Activated naive CD8-positive, alpha-beta T cell (primary cell): ENCODE measurements at regions not wholly inside any gene's neighbourhood (a gene's known extent, or its start where the extent isn't known, plus 50 kb on each side); places are given as distances from the start of the nearest gene placed in this dataset.

Experiments
- H3K27ac Mint-ChIP-seq: one replicate; pipeline ENCODE4 v1.8.0; 2021; ENCODE audit warnings: mixed read lengths
- H3K27me3 Mint-ChIP-seq: one replicate; pipeline ENCODE4 v1.8.0; 2021; ENCODE audit warnings: mixed read lengths
- H3K36me3 Mint-ChIP-seq: one replicate; pipeline ENCODE4 v1.8.0; 2021; ENCODE audit warnings: mixed read lengths
- H3K4me1 Mint-ChIP-seq: one replicate; pipeline ENCODE4 v1.8.0; 2021; ENCODE audit warnings: low read depth, mixed read lengths
- H3K4me3 Mint-ChIP-seq: one replicate; pipeline ENCODE4 v1.8.0; 2021; ENCODE audit warnings: mild to moderate bottlenecking, mixed read lengths
- H3K9me3 Mint-ChIP-seq: one replicate; pipeline ENCODE4 v1.8.0; 2021; ENCODE audit warnings: low read depth, mixed read lengths

DNA sequence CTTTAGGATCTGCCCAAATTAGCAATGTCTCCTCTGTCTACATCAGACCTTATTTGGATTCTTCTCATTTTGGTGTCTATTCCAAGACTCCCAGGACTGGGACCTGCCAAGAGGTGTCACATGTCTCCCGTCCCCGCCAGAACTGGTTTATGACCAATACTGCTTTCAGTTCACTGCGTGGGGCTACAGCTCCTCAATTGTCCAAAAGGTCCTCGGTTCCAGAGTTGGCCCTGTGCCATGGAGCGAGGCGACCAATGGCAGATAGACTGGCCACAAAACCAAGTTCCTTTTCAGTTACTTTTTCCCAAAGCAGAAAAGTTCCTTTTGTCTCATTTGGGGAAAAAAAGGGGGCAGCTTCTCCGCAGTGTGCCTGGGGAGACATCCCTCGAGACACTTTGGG is 144.1 kb upstream of the ZNF236 start:
- H3K27ac Mint-ChIP-seq = no peak overlapping the region
- no peaks in the 10 kb centered on the region for H3K9me3 Mint-ChIP-seq
- H3K27me3 Mint-ChIP-seq = no peaks in the 10 kb centered on the region
- H3K36me3 Mint-ChIP-seq = no peaks in the 10 kb centered on the region
- H3K4me1 Mint-ChIP-seq = no peaks in the 10 kb centered on the region
- H3K4me3 Mint-ChIP-seq = no peak overlapping the region

GRCh38 chr18:76674596-76674995 is 147.8 kb upstream of the ZNF236 start:
- Mint-ChIP-seq H3K4me3 (no peak overlapping the region), H3K27ac (no peak overlapping the region), H3K4me1 (no peaks in the 10 kb centered on the region), H3K9me3 (no peaks in the 10 kb centered on the region), H3K36me3 (no peaks in the 10 kb centered on the region), H3K27me3 (no peaks in the 10 kb centered on the region)

GRCh38 chr18:76673281-76674185 is 148.8 kb upstream of the ZNF236 start:
- no peaks in the 10 kb centered on the region for H3K27me3 Mint-ChIP-seq

DNA sequence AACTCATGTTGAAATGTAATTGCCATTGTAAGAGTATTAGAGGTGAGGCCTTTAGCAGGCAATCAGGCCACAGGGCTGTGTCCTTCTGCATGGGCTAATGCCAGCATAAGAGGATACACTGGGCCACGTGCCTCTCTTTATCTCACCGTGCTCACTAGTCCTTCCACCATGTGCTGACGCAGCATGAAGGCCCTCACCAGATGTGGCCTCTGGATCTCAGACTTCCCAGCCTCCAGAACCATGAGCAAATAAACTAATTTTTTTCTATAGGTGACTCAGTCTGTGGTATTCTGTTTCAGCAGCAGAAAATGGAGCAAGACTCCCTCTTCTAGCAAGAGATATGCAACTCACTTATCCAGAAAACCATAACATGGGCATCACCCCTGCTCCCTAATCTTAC is 149.7 kb upstream of the ZNF236 start:
- H3K36me3 Mint-ChIP-seq = no peaks in the 10 kb centered on the region
- no peak overlapping the region for H3K4me3 Mint-ChIP-seq
- no peaks in the 10 kb centered on the region for H3K9me3 Mint-ChIP-seq
- no peaks in the 10 kb centered on the region for H3K27me3 Mint-ChIP-seq
- no peak overlapping the region for H3K27ac Mint-ChIP-seq
- no peaks in the 10 kb centered on the region for H3K4me1 Mint-ChIP-seq

More at GRCh38 chr18:76673281-76674185, 148.8 kb upstream of the ZNF236 start:
- no peak overlapping the region for H3K27ac Mint-ChIP-seq
- H3K9me3 Mint-ChIP-seq = no peaks in the 10 kb centered on the region
- H3K4me3 Mint-ChIP-seq = no peak overlapping the region
- H3K4me1 Mint-ChIP-seq = no peaks in the 10 kb centered on the region
- H3K36me3 Mint-ChIP-seq = no peaks in the 10 kb centered on the region

- H3K27me3 Mint-ChIP-seq = peaks cover 2% of the 10 kb centered on the region
- no peak overlapping the region for H3K4me3 Mint-ChIP-seq
- no peaks in the 10 kb centered on the region for H3K4me1 Mint-ChIP-seq
- no peak overlapping the region for H3K27ac Mint-ChIP-seq
- H3K36me3 Mint-ChIP-seq = no peaks in the 10 kb centered on the region
- H3K9me3 Mint-ChIP-seq = no peaks in the 10 kb centered on the region
Observed at GRCh38 chr18:76670564-76671288, 151.6 kb upstream of the ZNF236 start.

DNA sequence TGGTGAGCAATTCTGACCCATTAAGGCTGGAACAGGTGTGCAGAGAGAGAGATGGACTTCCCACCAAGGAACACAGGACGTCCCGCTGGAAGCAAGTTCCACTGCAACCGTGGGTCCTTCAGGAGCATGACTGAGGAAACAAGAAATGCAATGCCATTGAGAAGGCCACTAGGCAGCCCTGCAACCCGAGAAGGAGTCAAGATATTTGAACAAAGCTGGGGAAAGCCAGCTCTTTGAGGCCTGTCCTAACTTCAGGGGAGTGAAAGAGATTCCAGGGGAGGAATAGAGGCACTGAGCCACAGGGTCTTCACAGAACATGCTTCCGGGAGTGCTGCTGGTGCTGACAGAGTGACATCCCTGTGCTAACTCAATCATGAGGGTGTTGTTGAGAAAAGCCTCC is 153.8 kb upstream of the ZNF236 start:
- Mint-ChIP-seq H3K4me3 (no peak overlapping the region), H3K4me1 (no peaks in the 10 kb centered on the region), H3K36me3 (no peaks in the 10 kb centered on the region), H3K27ac (no peak overlapping the region), H3K9me3 (no peaks in the 10 kb centered on the region), H3K27me3 (peaks cover 6% of the 10 kb centered on the region)

DNA sequence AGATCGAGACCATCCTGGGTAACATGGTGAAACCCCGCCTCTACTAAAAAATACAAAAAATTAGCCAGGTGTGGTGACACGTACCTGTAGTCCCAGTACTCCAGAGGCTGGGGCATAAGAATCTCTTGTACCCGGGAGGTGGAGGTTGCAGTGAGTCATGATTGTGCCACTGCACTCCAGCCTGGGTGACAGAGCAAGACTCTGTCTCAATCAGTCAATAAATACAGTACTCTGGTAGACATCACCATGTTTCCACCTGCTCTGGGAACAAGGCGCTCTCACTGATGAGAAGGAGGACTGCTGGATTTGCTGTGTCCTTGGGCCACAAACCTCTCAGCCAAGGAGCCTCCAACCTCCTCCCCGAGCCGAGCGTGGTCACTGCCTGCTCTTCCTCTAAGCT is 154.2 kb upstream of the ZNF236 start:
- no peaks in the 10 kb centered on the region for H3K36me3 Mint-ChIP-seq
- H3K4me3 Mint-ChIP-seq = no peak overlapping the region
- H3K4me1 Mint-ChIP-seq = no peaks in the 10 kb centered on the region
- no peaks in the 10 kb centered on the region for H3K9me3 Mint-ChIP-seq
- no peak overlapping the region for H3K27ac Mint-ChIP-seq
- H3K27me3 Mint-ChIP-seq = peaks cover 6% of the 10 kb centered on the region

DNA sequence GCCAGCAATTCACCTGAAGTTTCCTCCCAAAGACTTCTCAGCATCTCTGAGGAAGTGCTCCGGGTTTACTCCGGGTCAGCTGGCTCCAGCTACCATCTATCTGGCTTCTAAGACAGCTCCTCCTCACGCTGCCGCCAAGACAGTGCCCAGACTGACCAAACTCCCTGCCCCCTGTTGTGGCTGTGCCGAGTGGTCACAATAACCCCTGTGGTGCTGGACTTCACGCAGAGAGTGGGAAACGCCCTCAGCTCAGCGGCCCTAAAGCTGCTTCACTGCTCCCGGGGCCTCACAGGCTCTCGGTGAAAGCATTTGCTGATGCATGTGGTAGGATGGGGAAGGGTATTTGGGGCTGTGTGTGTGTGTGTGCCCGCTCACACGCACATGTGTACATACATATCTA is 154.8 kb upstream of the ZNF236 start:
- Mint-ChIP-seq H3K4me3 (no peak overlapping the region), H3K36me3 (no peaks in the 10 kb centered on the region), H3K9me3 (no peaks in the 10 kb centered on the region), H3K27ac (no peak overlapping the region), H3K27me3 (peaks cover 6% of the 10 kb centered on the region), H3K4me1 (no peaks in the 10 kb centered on the region)

- Mint-ChIP-seq H3K9me3 (no peaks in the 10 kb centered on the region), H3K4me1 (peaks cover 9% of the 10 kb centered on the region), H3K4me3 (no peak overlapping the region), H3K27ac (no peak overlapping the region), H3K27me3 (peaks cover 11% of the 10 kb centered on the region), H3K36me3 (no peaks in the 10 kb centered on the region)
Observed at GRCh38 chr18:76662626-76663025, 159.7 kb upstream of the ZNF236 start.

GRCh38 chr18:76660571-76661192 is 161.7 kb upstream of the ZNF236 start:
- Mint-ChIP-seq H3K9me3 (no peaks in the 10 kb centered on the region), H3K4me1 (peaks cover 18% of the 10 kb centered on the region), H3K27me3 (peaks cover 11% of the 10 kb centered on the region), H3K36me3 (no peaks in the 10 kb centered on the region), H3K4me3 (no peak overlapping the region), H3K27ac (no peak overlapping the region)

DNA sequence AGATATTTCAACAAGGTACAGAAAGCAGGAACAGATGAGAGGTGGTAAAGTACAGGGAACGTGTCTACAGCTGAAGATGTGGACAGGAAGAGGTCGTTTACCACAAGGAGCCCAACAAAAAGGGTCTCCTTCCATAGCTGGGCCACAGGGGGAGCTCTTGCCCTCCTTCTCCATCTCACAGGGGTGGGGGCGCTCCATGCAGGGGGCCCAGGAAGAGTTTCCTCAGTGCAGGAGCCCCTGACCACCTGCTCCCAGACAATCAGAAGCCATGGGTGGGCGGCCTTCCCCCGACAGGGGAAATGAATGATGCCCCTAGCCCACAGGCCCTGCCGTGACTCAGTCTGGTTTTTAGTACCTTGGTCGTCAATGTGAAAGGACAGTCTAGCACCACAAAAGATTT is 163.6 kb upstream of the ZNF516 start:
- H3K27ac Mint-ChIP-seq = no peak overlapping the region
- H3K4me1 Mint-ChIP-seq = peaks cover 18% of the 10 kb centered on the region
- peaks cover 18% of the 10 kb centered on the region for H3K27me3 Mint-ChIP-seq

GRCh38 chr18:76657911-76658470 is 162.9 kb upstream of the ZNF516 start:
- Mint-ChIP-seq H3K27me3 (peaks cover 19% of the 10 kb centered on the region), H3K4me1 (peaks cover 18% of the 10 kb centered on the region), H3K27ac (no peak overlapping the region), H3K36me3 (no peaks in the 10 kb centered on the region), H3K9me3 (no peaks in the 10 kb centered on the region), H3K4me3 (no peak overlapping the region)

More for the DNA sequence above, 163.6 kb upstream of the ZNF516 start:
- Mint-ChIP-seq H3K4me3 (no peak overlapping the region), H3K36me3 (no peaks in the 10 kb centered on the region), H3K9me3 (no peaks in the 10 kb centered on the region)

- peaks cover 18% of the 10 kb centered on the region for H3K4me1 Mint-ChIP-seq
- no peaks in the 10 kb centered on the region for H3K36me3 Mint-ChIP-seq
- no peak overlapping the region for H3K27ac Mint-ChIP-seq
- no peak overlapping the region for H3K4me3 Mint-ChIP-seq
- no peaks in the 10 kb centered on the region for H3K9me3 Mint-ChIP-seq
- peaks cover 22% of the 10 kb centered on the region for H3K27me3 Mint-ChIP-seq
Observed at GRCh38 chr18:76656925-76657827, 162.1 kb upstream of the ZNF516 start.

DNA sequence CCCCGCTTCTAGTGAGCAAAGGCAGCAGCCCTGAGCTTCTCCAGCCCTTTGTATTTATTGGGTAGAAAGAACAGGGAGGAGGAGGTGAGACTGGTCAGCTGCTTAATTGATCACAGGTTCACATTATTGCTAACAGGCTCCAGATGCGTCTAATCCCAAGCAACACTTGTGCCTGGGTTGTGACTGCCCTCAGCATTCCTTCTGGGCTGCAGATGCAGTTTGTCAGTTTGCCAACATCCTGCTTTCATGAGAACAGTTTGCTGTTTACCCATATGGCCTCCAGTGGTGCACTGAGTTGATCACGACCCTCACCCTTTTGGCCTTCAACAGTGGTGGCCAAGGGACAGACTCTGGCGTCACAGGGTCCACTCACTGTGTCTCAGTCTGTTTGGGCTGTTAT is 159.5 kb upstream of the ZNF516 start:
- Mint-ChIP-seq H3K27ac (no peak overlapping the region), H3K4me1 (peaks cover 18% of the 10 kb centered on the region), H3K27me3 (peaks cover 34% of the 10 kb centered on the region), H3K4me3 (no peak overlapping the region), H3K9me3 (peaks cover 4% of the 10 kb centered on the region), H3K36me3 (no peaks in the 10 kb centered on the region)
